ENCODE measurements at regions not wholly inside any gene's neighbourhood (a gene's known extent, or its start where the extent isn't known, plus 50 kb on each side); places are given as distances from the start of the nearest gene placed in this dataset.

DNA sequence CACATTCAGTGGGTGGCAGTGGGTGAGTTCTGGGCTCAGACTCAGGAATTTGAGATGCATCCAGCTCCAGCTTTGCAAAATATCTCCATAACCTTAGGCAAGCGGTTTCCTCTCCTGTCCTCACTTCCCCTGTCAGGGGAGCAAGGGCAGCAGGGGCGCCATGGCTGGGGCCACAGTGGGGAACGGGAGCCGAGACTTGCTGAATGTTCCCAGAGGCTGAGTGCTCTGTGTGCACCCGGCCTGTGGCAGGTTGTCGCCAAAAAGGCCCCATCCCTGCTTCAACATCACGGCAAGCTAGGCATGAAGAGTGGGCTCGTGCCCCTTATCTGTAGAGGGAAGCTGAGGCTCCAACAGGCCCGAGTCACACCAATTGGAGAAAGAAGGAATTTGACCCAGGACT, 268.8 kb downstream of the NSG2 start:
- no peak for DNase-seq (ENCODE audit: low spot score in 2 of 2, unreplicated experiment in 2 of 2)
- no peak overlapping the region for H3K27ac Mint-ChIP-seq
- no peaks in the 10 kb centered on the region for H3K36me3 Mint-ChIP-seq
- no peaks in the 10 kb centered on the region for H3K9me3 Mint-ChIP-seq
- peaks cover 3% of the 10 kb centered on the region for H3K4me1 Mint-ChIP-seq
- H3K27me3 Mint-ChIP-seq (ENCODE audit: low read depth), result peaks cover 42% of the 10 kb centered on the region
- TF ChIP-seq, protein P1, sequence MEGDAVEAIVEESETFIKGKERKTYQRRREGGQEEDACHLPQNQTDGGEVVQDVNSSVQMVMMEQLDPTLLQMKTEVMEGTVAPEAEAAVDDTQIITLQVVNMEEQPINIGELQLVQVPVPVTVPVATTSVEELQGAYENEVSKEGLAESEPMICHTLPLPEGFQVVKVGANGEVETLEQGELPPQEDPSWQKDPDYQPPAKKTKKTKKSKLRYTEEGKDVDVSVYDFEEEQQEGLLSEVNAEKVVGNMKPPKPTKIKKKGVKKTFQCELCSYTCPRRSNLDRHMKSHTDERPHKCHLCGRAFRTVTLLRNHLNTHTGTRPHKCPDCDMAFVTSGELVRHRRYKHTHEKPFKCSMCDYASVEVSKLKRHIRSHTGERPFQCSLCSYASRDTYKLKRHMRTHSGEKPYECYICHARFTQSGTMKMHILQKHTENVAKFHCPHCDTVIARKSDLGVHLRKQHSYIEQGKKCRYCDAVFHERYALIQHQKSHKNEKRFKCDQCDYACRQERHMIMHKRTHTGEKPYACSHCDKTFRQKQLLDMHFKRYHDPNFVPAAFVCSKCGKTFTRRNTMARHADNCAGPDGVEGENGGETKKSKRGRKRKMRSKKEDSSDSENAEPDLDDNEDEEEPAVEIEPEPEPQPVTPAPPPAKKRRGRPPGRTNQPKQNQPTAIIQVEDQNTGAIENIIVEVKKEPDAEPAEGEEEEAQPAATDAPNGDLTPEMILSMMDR (IDR thresholded peaks at IDR 0.05; ENCODE audit: unreplicated experiment), result no peak
- no peak overlapping the region for H3K4me3 Mint-ChIP-seq

DNA sequence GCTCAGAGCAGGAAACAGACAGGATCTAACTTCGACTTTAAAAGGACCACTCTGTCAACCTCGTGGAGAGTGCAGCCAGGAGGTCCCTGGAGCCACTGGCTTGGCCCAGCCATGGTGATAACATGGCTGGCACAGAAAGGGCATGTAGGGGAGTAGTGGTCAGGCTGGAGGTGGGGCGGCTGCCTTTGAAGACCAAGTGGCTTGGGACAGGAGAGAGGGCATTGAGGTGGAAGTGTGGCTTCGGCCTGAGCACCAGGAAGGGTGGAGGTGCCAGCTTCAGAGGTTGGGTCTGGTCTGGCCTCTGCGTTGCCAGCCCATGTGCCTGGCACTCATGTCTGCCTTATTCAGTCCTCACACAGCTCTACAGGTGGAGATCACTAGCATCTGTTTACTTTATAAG, 270.0 kb downstream of the NSG2 start:
- H3K27me3 Mint-ChIP-seq (ENCODE audit: low read depth), result peaks cover 40% of the 10 kb centered on the region
- H3K9me3 Mint-ChIP-seq, result no peaks in the 10 kb centered on the region
- H3K4me3 Mint-ChIP-seq, result no peak overlapping the region
- H3K4me1 Mint-ChIP-seq, result peaks cover 3% of the 10 kb centered on the region
- TF ChIP-seq, protein P1 (IDR thresholded peaks at IDR 0.05; ENCODE audit: unreplicated experiment), result no peak
- no peaks in the 10 kb centered on the region for H3K36me3 Mint-ChIP-seq
- H3K27ac Mint-ChIP-seq, result no peak overlapping the region
- DNase-seq (ENCODE audit: low spot score in 2 of 2, unreplicated experiment in 2 of 2), result no peak

DNA sequence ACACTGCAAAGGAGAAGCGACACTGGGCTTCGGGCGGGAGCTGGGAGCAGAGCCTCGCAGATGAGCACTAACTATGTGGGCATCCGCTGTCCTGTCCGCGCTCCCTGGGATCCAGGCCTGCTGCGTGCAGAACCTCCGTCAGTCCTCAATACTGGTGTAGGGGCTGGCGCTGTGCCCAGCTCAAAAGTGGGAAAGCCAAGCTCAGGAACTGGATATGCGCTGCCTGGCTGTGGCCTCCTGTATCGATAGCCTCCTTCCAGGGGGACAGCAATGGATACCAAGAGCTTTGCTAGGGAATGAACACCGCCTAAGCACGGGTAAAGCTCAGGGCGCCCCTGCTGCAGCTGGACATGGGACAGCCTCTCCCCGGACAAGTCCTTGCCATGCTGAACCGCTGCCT, 270.4 kb downstream of the NSG2 start:
- Mint-ChIP-seq H3K36me3 (no peaks in the 10 kb centered on the region), H3K27ac (no peak overlapping the region), H3K9me3 (no peaks in the 10 kb centered on the region), H3K4me1 (peaks cover 1% of the 10 kb centered on the region), H3K4me3 (no peak overlapping the region), H3K27me3 (ENCODE audit: low read depth) (peaks cover 36% of the 10 kb centered on the region)
- no peak for DNase-seq (ENCODE audit: low spot score in 2 of 2, unreplicated experiment in 2 of 2)
- TF ChIP-seq, protein P1 (IDR thresholded peaks at IDR 0.05; ENCODE audit: unreplicated experiment), result no peak

DNA sequence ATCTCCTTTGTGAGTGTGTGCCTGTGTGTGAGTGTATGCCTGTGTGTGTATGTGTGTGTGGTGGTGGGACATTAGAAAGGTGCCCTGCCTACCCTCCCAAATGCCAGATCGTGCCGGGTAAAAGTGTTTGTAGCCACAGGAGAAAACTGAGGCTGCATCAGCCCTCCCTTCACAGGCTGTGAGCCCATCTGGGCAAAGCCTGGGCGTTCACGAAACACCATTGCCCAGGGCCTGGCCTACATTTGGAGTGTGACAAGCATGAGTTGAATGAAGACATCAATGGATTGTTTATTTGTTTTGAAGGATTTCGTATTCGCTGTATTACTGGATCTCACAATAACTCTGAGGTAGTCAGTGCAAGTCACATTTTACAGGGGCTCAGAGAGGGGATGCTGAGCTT, 270.8 kb downstream of the NSG2 start:
- peaks cover 33% of the 10 kb centered on the region for H3K27me3 Mint-ChIP-seq (ENCODE audit: low read depth)
- no peak overlapping the region for H3K27ac Mint-ChIP-seq

DNA sequence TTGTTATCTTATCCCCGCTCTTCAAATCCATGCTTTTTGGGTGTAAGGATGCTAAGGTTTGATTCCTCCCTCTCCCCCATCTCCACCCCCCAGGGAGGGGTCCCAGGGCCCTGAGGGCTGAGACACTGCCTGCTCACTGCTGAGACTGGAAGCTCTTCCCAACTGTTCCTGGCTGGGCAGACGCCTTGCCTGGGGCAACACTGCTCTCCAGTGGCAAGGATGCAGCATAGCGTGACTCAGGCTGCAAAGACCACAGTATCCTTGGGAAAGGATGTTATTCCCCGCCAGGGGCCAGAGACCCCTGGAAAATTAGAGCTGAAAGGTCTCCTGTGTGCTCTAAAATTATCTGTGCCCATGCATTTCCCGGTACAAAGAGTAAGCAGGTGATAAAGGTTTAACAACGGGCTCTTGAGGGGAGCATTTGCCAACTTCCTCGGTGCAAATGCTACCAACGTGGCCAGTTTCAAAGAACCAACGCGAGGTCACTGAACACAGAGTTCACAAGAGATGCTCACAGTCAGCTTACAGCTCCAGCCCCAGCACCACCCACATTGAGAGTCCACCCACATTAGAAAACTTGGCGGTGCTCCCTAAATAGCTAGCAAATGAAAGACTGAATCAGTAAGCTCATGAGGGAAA, 271.9 kb downstream of the NSG2 start:
- DNase-seq (ENCODE audit: low spot score in 2 of 2, unreplicated experiment in 2 of 2), result peak in 1 of 2 experiments; percentile 73
- peaks cover 33% of the 10 kb centered on the region for H3K27me3 Mint-ChIP-seq (ENCODE audit: low read depth)
- TF ChIP-seq, protein P1 (IDR thresholded peaks at IDR 0.05; ENCODE audit: unreplicated experiment), result peak; percentile 56

More for the DNA sequence above, 270.8 kb downstream of the NSG2 start:
- no peaks in the 10 kb centered on the region for H3K4me1 Mint-ChIP-seq
- TF ChIP-seq, protein P1 (IDR thresholded peaks at IDR 0.05; ENCODE audit: unreplicated experiment), result no peak
- DNase-seq (ENCODE audit: low spot score in 2 of 2, unreplicated experiment in 2 of 2), result no peak
- H3K36me3 Mint-ChIP-seq, result no peaks in the 10 kb centered on the region
- no peaks in the 10 kb centered on the region for H3K9me3 Mint-ChIP-seq
- H3K4me3 Mint-ChIP-seq, result no peak overlapping the region

More for the DNA sequence above, 271.9 kb downstream of the NSG2 start:
- Mint-ChIP-seq H3K4me1 (no peaks in the 10 kb centered on the region), H3K27ac (no peak overlapping the region), H3K9me3 (no peaks in the 10 kb centered on the region), H3K36me3 (no peaks in the 10 kb centered on the region), H3K4me3 (no peak overlapping the region)
